SK-N-SH treated with all-trans-retinoic acid at 6 μM for 48 hours (cell line): ENCODE measurements at regions not wholly inside any gene's neighbourhood (a gene's known extent, or its start where the extent isn't known, plus 50 kb on each side); places are given as distances from the start of the nearest gene placed in this dataset.
"Not testable (repeated sequence)": the region's sequence is repeated elsewhere in the genome, so short reads cannot be mapped to it uniquely, and the experiment has no call there.

Experiments
- ATAC-seq: fragments of 200-7000 bp; cut with Tn5 transposase; 3 replicates; pipeline ENCODE4 v1.9.1; 2020; ENCODE audit warnings: mild to moderate bottlenecking, moderate library complexity
- ARNTL ChIP-seq: fragments of 450-650 bp; formaldehyde crosslinking; IDR thresholded peaks from 2 replicates; pipeline ENCODE4 v1.5.0; 2020; ENCODE audit warnings: low read depth, mild to moderate bottlenecking, moderate library complexity, borderline replicate concordance
- BACH2 ChIP-seq: fragments of 250-450 bp; sonication (Bioruptor Pico); IDR thresholded peaks from 2 replicates; pipeline ENCODE4 v1.9.0; 2021; ENCODE audit warnings: mild to moderate bottlenecking, borderline replicate concordance
- ESRRG ChIP-seq: fragments of 250-450 bp; sonication (Bioruptor Pico); IDR thresholded peaks from 2 replicates; pipeline ENCODE4 v1.6.1; 2021; ENCODE audit warnings: mild to moderate bottlenecking
- GLIS3 ChIP-seq: fragments of 250-450 bp; sonication (Bioruptor Pico); IDR thresholded peaks from 2 replicates; pipeline ENCODE4 v1.5.0; 2020; ENCODE audit warnings: mild to moderate bottlenecking, moderate library complexity
- ISL1 ChIP-seq: fragments of 250-450 bp; sonication (Bioruptor Pico); IDR thresholded peaks from 2 replicates; pipeline ENCODE4 v2.1.2; 2022; ENCODE audit warnings: mild to moderate bottlenecking, moderate library complexity
- OSR1 ChIP-seq: fragments of 250-450 bp; sonication (Bioruptor Pico); IDR thresholded peaks from 2 replicates; pipeline ENCODE4 v1.8.0; 2022; ENCODE audit warnings: moderate library complexity, mild to moderate bottlenecking, inconsistent platforms
- PATZ1 ChIP-seq: fragments of 250-450 bp; sonication (Bioruptor Pico); IDR thresholded peaks from 2 replicates; pipeline ENCODE4 v1.8.0; 2020; ENCODE audit warnings: mild to moderate bottlenecking, moderate library complexity, borderline replicate concordance
- POU6F1 ChIP-seq: fragments of 250-450 bp; sonication (Bioruptor Pico); IDR thresholded peaks from 2 replicates; pipeline ENCODE4 v1.8.0; 2021; ENCODE audit warnings: low read depth, mild to moderate bottlenecking, moderate library complexity, borderline replicate concordance
- PPARA ChIP-seq: fragments of 250-450 bp; sonication (Bioruptor Pico); IDR thresholded peaks from 2 replicates; pipeline ENCODE4 v1.5.0; 2020; ENCODE audit warnings: mild to moderate bottlenecking, borderline replicate concordance
- SNAI2 ChIP-seq: fragments of 250-450 bp; sonication (Bioruptor Pico); IDR thresholded peaks from 2 replicates; pipeline ENCODE4 v1.5.0; 2020; ENCODE audit warnings: mild to moderate bottlenecking, moderate library complexity
- TCF4 ChIP-seq: fragments of 250-450 bp; sonication (Bioruptor Pico); IDR thresholded peaks from 2 replicates; pipeline ENCODE4 v1.8.0; 2021; ENCODE audit warnings: mild to moderate bottlenecking, moderate library complexity, borderline replicate concordance
- TOX ChIP-seq: fragments of 250-450 bp; sonication (Bioruptor Pico); IDR thresholded peaks from 2 replicates; pipeline ENCODE4 v1.8.0; 2021; ENCODE audit warnings: mild to moderate bottlenecking, moderate library complexity, borderline replicate concordance
- TSHZ2 ChIP-seq: fragments of 250-450 bp; sonication (Bioruptor Pico); IDR thresholded peaks from 2 replicates; pipeline ENCODE4 v1.5.0; 2020; ENCODE audit warnings: mild to moderate bottlenecking, moderate library complexity
- ZC3H10 ChIP-seq: fragments of 250-450 bp; sonication (Bioruptor Pico); IDR thresholded peaks from 2 replicates; pipeline ENCODE4 v1.5.1; 2021; ENCODE audit warnings: mild to moderate bottlenecking, moderate library complexity
- ZFP3 ChIP-seq: fragments of 250-450 bp; sonication (Bioruptor Pico); IDR thresholded peaks from 2 replicates; pipeline ENCODE4 v1.5.0; 2020; ENCODE audit warnings: mild to moderate bottlenecking, moderate library complexity
- ZFP30 ChIP-seq: fragments of 450-650 bp; formaldehyde crosslinking; IDR thresholded peaks from 2 replicates; pipeline ENCODE4 v1.5.0; 2022; ENCODE audit warnings: mild to moderate bottlenecking, moderate library complexity
- ZNF565 ChIP-seq: fragments of 450-650 bp; formaldehyde crosslinking; conservative IDR thresholded peaks from 2 replicates; pipeline ENCODE4 v1.5.0; 2020; ENCODE audit warnings: low read depth, mild to moderate bottlenecking, moderate library complexity
- ZNF70 ChIP-seq: fragments of 450-650 bp; formaldehyde crosslinking; IDR thresholded peaks from 2 replicates; pipeline ENCODE4 v1.5.0; 2020; ENCODE audit warnings: mild to moderate bottlenecking, moderate library complexity
- ZNF8 ChIP-seq: fragments of 450-650 bp; formaldehyde crosslinking; IDR thresholded peaks from 2 replicates; pipeline ENCODE4 v1.5.0; 2020; ENCODE audit warnings: mild to moderate bottlenecking, moderate library complexity
- TF ChIP-seq, protein P1 (sequence below): fragments of 250-450 bp; sonication (Bioruptor Pico); IDR thresholded peaks from 2 replicates; pipeline ENCODE4 v1.5.1; 2021; ENCODE audit warnings: mild to moderate bottlenecking, moderate library complexity

- ATAC-seq = no peak
- no peak for TF ChIP-seq TSHZ2 (CRISPR knock-in tag)
- TF ChIP-seq, protein P1, sequence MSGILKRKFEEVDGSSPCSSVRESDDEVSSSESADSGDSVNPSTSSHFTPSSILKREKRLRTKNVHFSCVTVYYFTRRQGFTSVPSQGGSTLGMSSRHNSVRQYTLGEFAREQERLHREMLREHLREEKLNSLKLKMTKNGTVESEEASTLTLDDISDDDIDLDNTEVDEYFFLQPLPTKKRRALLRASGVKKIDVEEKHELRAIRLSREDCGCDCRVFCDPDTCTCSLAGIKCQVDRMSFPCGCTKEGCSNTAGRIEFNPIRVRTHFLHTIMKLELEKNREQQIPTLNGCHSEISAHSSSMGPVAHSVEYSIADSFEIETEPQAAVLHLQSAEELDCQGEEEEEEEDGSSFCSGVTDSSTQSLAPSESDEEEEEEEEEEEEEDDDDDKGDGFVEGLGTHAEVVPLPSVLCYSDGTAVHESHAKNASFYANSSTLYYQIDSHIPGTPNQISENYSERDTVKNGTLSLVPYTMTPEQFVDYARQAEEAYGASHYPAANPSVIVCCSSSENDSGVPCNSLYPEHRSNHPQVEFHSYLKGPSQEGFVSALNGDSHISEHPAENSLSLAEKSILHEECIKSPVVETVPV (CRISPR knock-in tag) = no peak
- no peak for TF ChIP-seq ZFP30 (CRISPR knock-in tag)
- TF ChIP-seq ZNF70 (CRISPR knock-in tag) = no peak
- no peak for TF ChIP-seq ZFP3 (CRISPR knock-in tag)
- TF ChIP-seq TOX = no peak
- TF ChIP-seq BACH2 (CRISPR knock-in tag) = no peak
- no peak for TF ChIP-seq OSR1
- TF ChIP-seq ZNF8 = no peak
- TF ChIP-seq ESRRG = no peak
- no peak for TF ChIP-seq ARNTL (CRISPR knock-in tag)
- no peak for TF ChIP-seq SNAI2 (CRISPR knock-in tag)
- TF ChIP-seq ZC3H10 (CRISPR knock-in tag) = no peak
- no peak for TF ChIP-seq POU6F1 (CRISPR knock-in tag)
- no peak for TF ChIP-seq PATZ1 (CRISPR knock-in tag)
- TF ChIP-seq, all 23 proteins: peak for 0
Measured at GRCh38 chr16:29321000-29321393, 85.5 kb downstream of the NPIPB11 start.

DNA sequence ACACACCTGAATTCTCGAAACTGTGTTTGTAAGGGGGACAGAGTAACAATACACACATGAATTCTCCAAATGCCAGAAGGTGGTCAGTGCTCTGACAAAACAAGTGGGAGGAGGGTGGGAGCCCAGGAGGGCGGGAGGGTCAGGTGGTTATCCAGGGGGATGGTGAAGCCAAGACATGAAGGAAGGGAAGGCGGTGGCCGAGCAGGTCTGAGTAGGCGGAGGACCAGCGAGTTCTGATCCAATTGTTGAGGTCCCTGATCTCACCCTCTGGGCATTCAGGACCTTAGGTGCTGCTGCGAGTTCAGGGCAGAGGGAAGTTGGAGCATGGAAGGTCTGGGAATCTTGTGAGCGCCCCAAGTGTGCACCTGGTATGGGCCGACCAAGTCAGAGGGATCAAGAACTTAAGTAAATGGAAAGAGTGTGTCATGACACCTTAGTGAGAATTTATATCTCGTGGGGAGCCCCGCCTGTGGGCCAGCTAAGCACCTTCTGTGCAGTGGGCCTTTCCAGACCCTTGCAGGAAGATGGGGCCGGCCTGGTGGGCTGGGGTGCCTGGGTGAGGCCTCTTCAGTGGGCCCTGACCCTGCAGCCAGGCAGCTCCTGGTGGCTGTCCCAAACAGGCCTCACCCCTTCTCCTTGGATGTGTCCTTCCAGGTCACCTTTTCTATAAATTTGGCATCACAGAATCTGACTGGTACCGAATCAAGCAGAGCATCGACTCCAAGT lies 86.1 kb downstream of the NPIPB11 start:
- no peak for ATAC-seq
- TF ChIP-seq ZNF70 (CRISPR knock-in tag) = no peak
- no peak for TF ChIP-seq PATZ1 (CRISPR knock-in tag)
- no peak for TF ChIP-seq ZNF8

DNA sequence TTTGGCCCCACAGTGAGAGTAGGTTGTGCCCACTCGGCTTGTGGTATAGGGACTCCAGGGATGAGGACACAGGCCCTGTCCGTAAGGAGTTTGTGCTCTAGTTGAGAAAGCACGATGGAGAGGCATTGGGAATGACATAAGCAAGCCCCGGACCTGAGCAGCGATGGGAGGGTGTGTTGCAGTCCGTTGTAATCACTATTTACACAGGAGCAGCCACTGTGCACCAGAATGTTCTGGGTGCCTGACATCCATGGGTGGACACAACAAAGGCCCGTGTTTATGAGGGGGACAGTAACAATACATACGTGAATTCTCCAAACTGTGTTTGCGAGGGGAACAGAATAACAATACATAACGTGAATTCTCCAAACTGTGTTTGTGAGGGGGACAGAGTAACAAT lies 86.8 kb downstream of the NPIPB11 start:
- no peak for TF ChIP-seq ESRRG
- no peak for TF ChIP-seq ARNTL (CRISPR knock-in tag)
- no peak for TF ChIP-seq POU6F1 (CRISPR knock-in tag)
- TF ChIP-seq GLIS3 (CRISPR knock-in tag) = no peak
- TF ChIP-seq ISL1 (CRISPR knock-in tag) = no peak
- no peak for TF ChIP-seq ZNF70 (CRISPR knock-in tag)
- TF ChIP-seq ZNF565 (CRISPR knock-in tag) = no peak
- TF ChIP-seq, protein P1 (CRISPR knock-in tag) = no peak
- no peak for TF ChIP-seq OSR1
- no peak for TF ChIP-seq PPARA (CRISPR knock-in tag)
- no peak for TF ChIP-seq ZFP30 (CRISPR knock-in tag)
- TF ChIP-seq SNAI2 (CRISPR knock-in tag) = no peak
- TF ChIP-seq PATZ1 (CRISPR knock-in tag) = no peak
- TF ChIP-seq TCF4 (CRISPR knock-in tag) = no peak
- ATAC-seq = no peak

- ATAC-seq = not testable (repeated sequence)
Measured at GRCh38 chr16:29318561-29318968, 87.9 kb downstream of the NPIPB11 start.
